HCT116 (cell line): ENCODE measurements at regions not wholly inside any gene's neighbourhood (a gene's known extent, or its start where the extent isn't known, plus 50 kb on each side); places are given as distances from the start of the nearest gene placed in this dataset.

Experiments
- ATAC-seq: fragments of 200-7000 bp; cut with Tn5 transposase; 2 replicates; pipeline ENCODE4 v1.9.1; 2020; ENCODE audit warnings: mild to moderate bottlenecking, moderate library complexity
- BruUV-seq: library from RNA; stranded (reverse); fragments of 400-500 nt; replicated peaks from 2 replicates; lab custom pipeline; 2021; lab: Mats Ljungman, UMichigan
- CTCF ChIA-PET: fragments of 300-600 bp; sonication (Branson Sonifier 250); formaldehyde crosslinking; loops from one replicate; lab custom pipeline; 2021; ENCODE audit warnings: antibody characterized with exemption; lab: Charles Lee
- POLR2A ChIA-PET: fragments of 300-600, 350-600 bp; sonication (Branson Sonifier 250); formaldehyde crosslinking; loops from one replicate; lab custom pipeline; 2021; ENCODE audit warnings: antibody characterized with exemption; lab: Charles Lee
- RAD21 ChIA-PET, 2 experiments: fragments of 300-600 bp; sonication (Branson Sonifier 250); formaldehyde crosslinking; loops; one replicate each; lab custom pipeline; 2023; ENCODE audit warnings: low total read pairs in 2 of 2; ENCODE audit not compliant: uncharacterized antibody in 2 of 2, unreplicated experiment in 2 of 2, low non-redundant PET in 1 of 2; lab: Charles Lee
- DNase-seq: peaks from one replicate; pipeline ENCODE4 v3.0.0-alpha.2; 2010; ENCODE audit warnings: low read depth, low spot score
- H2AFZ ChIP-seq: fragments of 200-600 bp; shearing (Covaris generic), sonication (generic); 2 replicates; pipeline ENCODE4 v1.6.1; 2017; ENCODE audit warnings: low read depth, mixed run types, mixed read lengths, antibody characterized with exemption, low read length; ENCODE audit not compliant: poor library complexity, severe bottlenecking
- H3K27ac ChIP-seq: 2 replicates; pipeline ENCODE4 v1.5.1; 2012; ENCODE audit warnings: low read depth, low read length
- H3K27me3 ChIP-seq: fragments of 200-600 bp; sonication (generic); 2 replicates; pipeline ENCODE4 v1.6.1; 2016; ENCODE audit warnings: mixed run types, low read length, mixed read lengths; ENCODE audit not compliant: insufficient read depth
- H3K36me3 ChIP-seq, 2 experiments: fragments of 200-500 bp in 1 of 2; fragments of 200-600 bp in 1 of 2; sonication (Bioruptor generic) in 1 of 2; sonication (generic) in 1 of 2; 2 replicates each; pipeline versions ENCODE4 v1.5.1 to v1.6.1; 2014 to 2016; ENCODE audit warnings: low read length in 2 of 2, inconsistent platforms in 1 of 2, mixed read lengths in 1 of 2, mixed run types in 1 of 2; ENCODE audit not compliant: insufficient read depth in 2 of 2, control insufficient read depth in 1 of 2
- H3K4me1 ChIP-seq, 2 experiments: fragments of 200-600 bp in 1 of 2; sonication (generic) in 1 of 2; 2 replicates each; pipeline versions ENCODE4 v1.5.1 to v1.6.1; 2012 to 2017; ENCODE audit warnings: low read length in 2 of 2, inconsistent platforms in 1 of 2, mild to moderate bottlenecking in 1 of 2, mixed read lengths in 1 of 2, mixed run types in 1 of 2, moderate library complexity in 1 of 2; ENCODE audit not compliant: insufficient read depth in 2 of 2, control insufficient read depth in 1 of 2
- H3K4me2 ChIP-seq: fragments of 200-600 bp; sonication (generic); 2 replicates; pipeline ENCODE4 v1.6.1; 2017; ENCODE audit warnings: mixed run types, low read length, mixed read lengths
- H3K4me3 ChIP-seq, 2 experiments: fragments of 200-600 bp in 1 of 2; sonication (generic) in 1 of 2; replicated peaks in 1 of 2; 2 replicates each; pipeline ENCODE4 v1.5.1; 2011 to 2016; ENCODE audit warnings: low read length in 2 of 2, control low read depth in 1 of 2, low read depth in 1 of 2, mild to moderate bottlenecking in 1 of 2, mixed read lengths in 1 of 2, mixed run types in 1 of 2
- H3K79me2 ChIP-seq: fragments of 200-600 bp; sonication (generic); 2 replicates; pipeline ENCODE4 v1.6.1; 2017; ENCODE audit warnings: mild to moderate bottlenecking, mixed run types, low read length, moderate library complexity, mixed read lengths; ENCODE audit not compliant: insufficient read depth
- H3K9ac ChIP-seq: fragments of 200-600 bp; sonication (generic); 2 replicates; pipeline ENCODE4 v1.6.1; 2016; ENCODE audit warnings: low read length, mixed read lengths
- H3K9me2 ChIP-seq: fragments of 200-600 bp; sonication (generic), shearing (Covaris generic); 2 replicates; pipeline ENCODE4 v1.6.1; 2017; ENCODE audit warnings: mixed run types, mild to moderate bottlenecking, moderate library complexity; ENCODE audit not compliant: insufficient read depth
- H3K9me3 ChIP-seq, 2 experiments: fragments of 200-500 bp in 1 of 2; fragments of 200-600 bp in 1 of 2; sonication (Bioruptor generic) in 1 of 2; sonication (generic) in 1 of 2; 2 replicates each; pipeline ENCODE4 v1.6.1; 2014 to 2017; ENCODE audit warnings: low read length in 2 of 2, mixed read lengths in 2 of 2, inconsistent platforms in 1 of 2, low read depth in 1 of 2, mild to moderate bottlenecking in 1 of 2, mixed run types in 1 of 2, moderate library complexity in 1 of 2; ENCODE audit not compliant: control insufficient read depth in 1 of 2, insufficient read depth in 1 of 2
- H4K20me1 ChIP-seq: fragments of 200-600 bp; sonication (generic), shearing (Covaris generic); 2 replicates; pipeline ENCODE4 v1.6.1; 2017; ENCODE audit warnings: mixed run types, mild to moderate bottlenecking, moderate library complexity; ENCODE audit not compliant: insufficient read depth
- ATF3 ChIP-seq: IDR thresholded peaks from 2 replicates; pipeline ENCODE4 v1.6.1; 2012
- CBX3 ChIP-seq: IDR thresholded peaks from 2 replicates; pipeline ENCODE4 v1.6.1; 2012; ENCODE audit warnings: low read depth
- CEBPB ChIP-seq: IDR thresholded peaks from 2 replicates; pipeline ENCODE4 v1.6.1; 2012; ENCODE audit warnings: low read depth
- CTCF ChIP-seq, 3 experiments: fragments of 200-600 bp in 1 of 3; sonication (generic) in 1 of 3; IDR thresholded peaks in 2 of 3; conservative IDR thresholded peaks in 1 of 3; 2 replicates each; pipeline ENCODE4 v1.5.1; 2012 to 2017; ENCODE audit warnings: low read depth in 2 of 3, low read length in 2 of 3, antibody characterized with exemption in 1 of 3, borderline replicate concordance in 1 of 3, control low read depth in 1 of 3, mild to moderate bottlenecking in 1 of 3, mixed read lengths in 1 of 3, mixed run types in 1 of 3, moderate library complexity in 1 of 3; ENCODE audit not compliant: insufficient read depth in 1 of 3
- ELF1 ChIP-seq: IDR thresholded peaks from 2 replicates; pipeline ENCODE4 v1.6.1; 2012; ENCODE audit warnings: low read depth, borderline replicate concordance
- EZH2phosphoT487 ChIP-seq: fragments of 200-600 bp; IDR thresholded peaks from 2 replicates; pipeline ENCODE4 v1.6.1; 2018; ENCODE audit warnings: antibody characterized with exemption, borderline replicate concordance
- FOSL1 ChIP-seq: IDR thresholded peaks from 2 replicates; pipeline ENCODE4 v1.6.1; 2012; ENCODE audit warnings: low read depth
- MAX ChIP-seq: IDR thresholded peaks from 2 replicates; pipeline ENCODE4 v1.6.1; 2012
- POLR2AphosphoS5 ChIP-seq: IDR thresholded peaks from 2 replicates; pipeline ENCODE4 v1.6.1; 2011; ENCODE audit warnings: mild to moderate bottlenecking, low read depth, low read length, moderate library complexity
- RAD21 ChIP-seq: IDR thresholded peaks from 2 replicates; pipeline ENCODE4 v1.6.1; 2012; ENCODE audit warnings: low read depth, mild to moderate bottlenecking
- REST ChIP-seq: IDR thresholded peaks from 2 replicates; pipeline ENCODE4 v1.6.1; 2012; ENCODE audit warnings: low read depth
- YY1 ChIP-seq: IDR thresholded peaks from 2 replicates; pipeline ENCODE4 v1.6.1; 2011; ENCODE audit warnings: low read length, low read depth, moderate library complexity, mild to moderate bottlenecking; ENCODE audit not compliant: insufficient replicate concordance; ENCODE audit errors: extremely low read depth
- ZNF274 ChIP-seq: fragments of 200-500 bp; sonication (Bioruptor generic); IDR thresholded peaks from 2 replicates; pipeline ENCODE4 v1.6.1; 2014; ENCODE audit warnings: mild to moderate bottlenecking, low read depth, low read length, inconsistent platforms
- intact Hi-C: fragments of 100-400 bp; cut with micrococcal nuclease; formaldehyde crosslinking; loops from 2 replicates; pipeline ENCODE4 v1.10.0; 2022

GRCh38 chr5:148915224-148915817, 88.9 kb downstream of the ADRB2 start (continued):
- no peak for TF ChIP-seq CTCF (IDR thresholded peaks at IDR 0.05 in 2 of 3, conservative IDR thresholded peaks at IDR 0.05 in 1 of 3; ENCODE audit: borderline replicate concordance in 1 of 3, insufficient read depth in 1 of 3, low read depth in 2 of 3, low read length in 2 of 3)
- TF ChIP-seq CBX3 = no peak

GRCh38 chr5:148920646-148921288, 94.4 kb downstream of the ADRB2 start:
- Histone ChIP-seq H3K4me3 (no peak overlapping the region), H3K4me1 (peaks cover 2 to 6% of the 10 kb centered on the region in 2 experiments; a peak in 2 of 4 replicates), H3K9me3 (no peaks in the 10 kb centered on the region), H2AFZ (no peak overlapping the region), H3K36me3 (no peaks in the 10 kb centered on the region), H3K27me3 (peaks cover 6% of the 10 kb centered on the region; the same call in 1 of the 2 replicates), H3K9ac (no peak overlapping the region), H3K79me2 (no peaks in the 10 kb centered on the region), H3K27ac (no peak overlapping the region), H3K9me2 (no peaks in the 10 kb centered on the region), H4K20me1 (no peaks in the 10 kb centered on the region), H3K4me2 (no peak overlapping the region)
- RAD21 ChIA-PET = no interaction called here
- POLR2A ChIA-PET = no interaction called here
- DNase-seq (no peak), ATAC-seq (no peak)
- intact Hi-C loops = no loop called here
- CTCF ChIA-PET = no interaction called here
- BruUV-seq = no TSS peak
- TF ChIP-seq YY1 (no peak), REST (no peak), CBX3 (no peak), ZNF274 (no peak), ELF1 (no peak), POLR2AphosphoS5 (no peak), FOSL1 (no peak), CTCF (IDR thresholded peaks at IDR 0.05 in 2 of 3, conservative IDR thresholded peaks at IDR 0.05 in 1 of 3; ENCODE audit: borderline replicate concordance in 1 of 3, insufficient read depth in 1 of 3, low read depth in 2 of 3, low read length in 2 of 3) (no peak), CEBPB (no peak), ATF3 (no peak), MAX (no peak), EZH2phosphoT487 (no peak), RAD21 (no peak)
